Common myeloid progenitor, CD34-positive (primary cell): ENCODE measurements at regions not wholly inside any gene's neighbourhood (a gene's known extent, or its start where the extent isn't known, plus 50 kb on each side); places are given as distances from the start of the nearest gene placed in this dataset.
A peak's percentile ranks its signal among the peaks of the same experiment; 100 is the strongest.

Experiments used
- CTCF ChIA-PET: fragments of 350-600 bp; sonication (Branson Sonifier 250); formaldehyde crosslinking; loops from one replicate; lab custom pipeline; 2021; ENCODE audit warnings: antibody characterized with exemption; lab: Charles Lee
- POLR2A ChIA-PET: fragments of 350-600 bp; sonication (Branson Sonifier 250); formaldehyde crosslinking; loops from one replicate; lab custom pipeline; 2021; ENCODE audit warnings: antibody characterized with exemption; lab: Charles Lee
- DNase-seq, 3 donors: peaks; one replicate each; pipeline versions ENCODE4 v3.0.0 to v3.0.0-alpha.2; 2013
- H3K27ac ChIP-seq, 2 experiments: 1 replicate in 1 of 2; 2 replicates in 1 of 2; pipeline ENCODE4 v1.7.0; 2013; ENCODE audit warnings: inconsistent platforms in 2 of 2, low read length in 2 of 2, mild to moderate bottlenecking in 2 of 2, low read depth in 1 of 2, moderate library complexity in 1 of 2; ENCODE audit not compliant: severe bottlenecking in 2 of 2, insufficient read depth in 1 of 2, poor library complexity in 1 of 2
- H3K27me3 ChIP-seq, 5 experiments: replicated peaks in 2 of 5; 1 replicate in 3 of 5; 2 replicates in 2 of 5; pipeline versions ENCODE4 v1.6.1 to v1.7.0; 2013; ENCODE audit warnings: low read length in 4 of 5, mild to moderate bottlenecking in 2 of 5, moderate library complexity in 2 of 5, inconsistent platforms in 1 of 5; ENCODE audit not compliant: insufficient read depth in 5 of 5, control insufficient read depth in 4 of 5
- H3K36me3 ChIP-seq, 4 experiments: 1 replicate in 2 of 4; 2 replicates in 2 of 4; pipeline versions ENCODE4 v1.6.1 to v1.7.0; 2013; ENCODE audit warnings: low read length in 3 of 4, control low read depth in 1 of 4, mild to moderate bottlenecking in 1 of 4; ENCODE audit not compliant: control insufficient read depth in 4 of 4, insufficient read depth in 4 of 4
- H3K4me1 ChIP-seq, 4 experiments: 1 replicate in 3 of 4; 2 replicates in 1 of 4; pipeline versions ENCODE4 v1.6.1 to v1.7.1; 2013; ENCODE audit warnings: low read length in 3 of 4, mild to moderate bottlenecking in 3 of 4, control low read depth in 1 of 4, inconsistent platforms in 1 of 4, moderate library complexity in 1 of 4; ENCODE audit not compliant: control insufficient read depth in 4 of 4, insufficient read depth in 4 of 4; ENCODE audit errors: control extremely low read depth in 1 of 4
- H3K4me3 ChIP-seq, 7 experiments: 1 replicate in 4 of 7; 2 replicates in 3 of 7; pipeline versions ENCODE4 v1.5.1 to v1.7.0; 2013; ENCODE audit warnings: mild to moderate bottlenecking in 7 of 7, low read length in 6 of 7, moderate library complexity in 6 of 7, inconsistent platforms in 2 of 7, low read depth in 2 of 7, control low read depth in 1 of 7; ENCODE audit not compliant: insufficient read depth in 4 of 7, control insufficient read depth in 1 of 7; ENCODE audit errors: extremely low read depth in 1 of 7
- H3K9me3 ChIP-seq, 5 experiments: 1 replicate in 4 of 5; 2 replicates in 1 of 5; pipeline versions ENCODE4 v1.6.1 to v1.7.1; 2013; ENCODE audit warnings: low read length in 4 of 5, mild to moderate bottlenecking in 2 of 5, inconsistent platforms in 1 of 5, low read depth in 1 of 5, moderate library complexity in 1 of 5; ENCODE audit not compliant: control insufficient read depth in 4 of 5, insufficient read depth in 2 of 5; ENCODE audit errors: control extremely low read depth in 1 of 5
- WGBS: methylation state at CpG from one replicate; pipeline ENCODE4 v1.1.5; 2013; ENCODE audit not compliant: insufficient coverage; 5-methylcytosine and 5-hydroxymethylcytosine counted together

- Histone ChIP-seq H3K36me3 (no peaks in the 10 kb centered on the region), H3K27ac (no peak overlapping the region), H3K4me1 (no peaks in the 10 kb centered on the region), H3K4me3 (no peak overlapping the region), H3K9me3 (no peaks in the 10 kb centered on the region), H3K27me3 (no peaks in the 10 kb centered on the region)
- WGBS = 91% methylated on average over 1 of the region's 3 CpGs
- POLR2A ChIA-PET = no interaction called here
- DNase-seq = no peak
- CTCF ChIA-PET = no interaction called here
Observed at GRCh38 chr20:24236963-24237362, 232.5 kb upstream of the SYNDIG1 start.

DNA sequence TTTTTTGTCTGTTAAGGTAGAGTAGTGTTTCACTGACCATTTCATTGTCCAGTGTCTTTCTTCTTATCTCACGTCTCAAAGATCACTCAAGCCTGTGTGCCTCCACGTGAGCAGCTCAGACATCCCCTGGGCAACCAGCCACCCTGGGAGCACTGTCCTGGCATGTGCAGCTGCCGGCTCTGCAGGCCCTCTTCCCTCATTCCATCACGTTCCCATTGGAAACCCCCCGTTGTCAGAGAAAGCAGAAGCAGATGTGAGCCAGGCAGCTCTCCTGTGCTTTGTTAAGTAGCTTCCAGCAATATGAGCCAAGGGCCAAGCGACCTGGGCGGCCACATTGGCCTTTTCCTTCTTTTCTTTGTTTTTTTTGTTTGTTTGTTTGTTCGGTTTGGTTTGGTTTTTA, 233.2 kb upstream of the SYNDIG1 start:
- 100% methylated on average over 3 of the region's 8 CpGs for WGBS

GRCh38 chr20:24235296-24236175, 233.9 kb upstream of the SYNDIG1 start:
- no peak overlapping the region for H3K27ac ChIP-seq
- H3K4me3 ChIP-seq = no peak overlapping the region
- no peaks in the 10 kb centered on the region for H3K27me3 ChIP-seq
- no peaks in the 10 kb centered on the region for H3K4me1 ChIP-seq
- H3K9me3 ChIP-seq = no peaks in the 10 kb centered on the region
- ChIA-PET POLR2A (no interaction called here), CTCF (no interaction called here)
- 96% methylated on average over 3 of the region's 14 CpGs for WGBS
- no peak for DNase-seq
- H3K36me3 ChIP-seq = no peaks in the 10 kb centered on the region

More for the DNA sequence above, 233.2 kb upstream of the SYNDIG1 start:
- no peak for DNase-seq
- H3K4me1 ChIP-seq = no peaks in the 10 kb centered on the region
- H3K36me3 ChIP-seq = no peaks in the 10 kb centered on the region
- H3K27ac ChIP-seq = no peak overlapping the region
- H3K27me3 ChIP-seq = no peaks in the 10 kb centered on the region
- CTCF ChIA-PET = no interaction called here
- POLR2A ChIA-PET = no interaction called here
- H3K4me3 ChIP-seq = no peak overlapping the region
- no peaks in the 10 kb centered on the region for H3K9me3 ChIP-seq

GRCh38 chr20:24227600-24227999, 239.0 kb upstream of the GGTLC1 start:
- no peak overlapping the region for H3K4me3 ChIP-seq
- no peaks in the 10 kb centered on the region for H3K27me3 ChIP-seq
- H3K4me1 ChIP-seq = no peaks in the 10 kb centered on the region
- CTCF ChIA-PET = no interaction called here
- H3K9me3 ChIP-seq = no peaks in the 10 kb centered on the region
- WGBS = 100% methylated on average over 2 of the region's 3 CpGs
- H3K36me3 ChIP-seq = no peaks in the 10 kb centered on the region
- POLR2A ChIA-PET = no interaction called here
- H3K27ac ChIP-seq = no peak overlapping the region
- no peak for DNase-seq

- POLR2A ChIA-PET = no interaction called here
- H3K36me3 ChIP-seq = no peaks in the 10 kb centered on the region
- H3K4me1 ChIP-seq = peaks cover 12 to 15% (median 14%) of the 10 kb centered on the region in 4 experiments
- peak overlapping the region in 4 of 7 experiments; percentile 7 to 43 (median 25) for H3K4me3 ChIP-seq
- H3K27me3 ChIP-seq = peaks cover 0 to 29% (median 8%) of the 10 kb centered on the region in 5 experiments
- H3K27ac ChIP-seq = no peak overlapping the region
- CTCF ChIA-PET = interaction anchor here (0.8 to 1.2 kb wide), 2 partner anchors 9 to 29 kb away, joined by 3 read pairs; no protein-coding TSS in a partner anchor
- WGBS = 4% methylated on average over 5 of the region's 10 CpGs
- H3K9me3 ChIP-seq = peaks cover 0 to 6% (median 0%) of the 10 kb centered on the region in 5 experiments
- DNase-seq = peak in 2 of 3 donors; percentile 31 to 38
Observed at GRCh38 chr20:24212494-24212893, 223.9 kb upstream of the GGTLC1 start.

DNA sequence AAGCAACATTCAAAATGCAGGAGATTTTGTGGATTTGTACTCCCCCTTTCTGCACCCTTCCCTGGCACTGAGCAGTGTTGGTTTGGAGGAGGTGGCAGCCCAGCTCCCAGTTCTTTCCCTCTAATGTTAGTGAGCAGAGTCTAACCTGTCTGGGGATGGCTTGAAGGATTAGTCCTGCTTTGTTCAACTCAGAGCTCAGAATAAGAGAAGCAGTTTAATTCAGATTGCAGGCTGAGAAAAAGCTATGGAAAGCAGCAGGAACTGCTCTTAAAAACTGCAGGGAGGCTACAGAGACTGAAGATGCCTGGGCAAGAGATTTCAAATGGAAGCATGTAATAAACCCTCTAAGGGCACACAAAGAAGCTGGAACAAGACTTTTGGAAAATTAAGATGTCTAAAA, 223.4 kb upstream of the GGTLC1 start:
- peaks cover 12 to 15% (median 14%) of the 10 kb centered on the region in 4 experiments for H3K4me1 ChIP-seq
- peaks cover 0 to 2% (median 0%) of the 10 kb centered on the region in 5 experiments for H3K9me3 ChIP-seq
- no peak overlapping the region for H3K4me3 ChIP-seq
- H3K27me3 ChIP-seq = peaks cover 0 to 29% (median 8%) of the 10 kb centered on the region in 5 experiments
- H3K36me3 ChIP-seq = no peaks in the 10 kb centered on the region
- ChIA-PET POLR2A (no interaction called here), CTCF (interaction anchor here (0.8 to 1.2 kb wide), 2 partner anchors 8 to 30 kb away, joined by 3 read pairs; no protein-coding TSS in a partner anchor)
- H3K27ac ChIP-seq = no peak overlapping the region
- DNase-seq = no peak

DNA sequence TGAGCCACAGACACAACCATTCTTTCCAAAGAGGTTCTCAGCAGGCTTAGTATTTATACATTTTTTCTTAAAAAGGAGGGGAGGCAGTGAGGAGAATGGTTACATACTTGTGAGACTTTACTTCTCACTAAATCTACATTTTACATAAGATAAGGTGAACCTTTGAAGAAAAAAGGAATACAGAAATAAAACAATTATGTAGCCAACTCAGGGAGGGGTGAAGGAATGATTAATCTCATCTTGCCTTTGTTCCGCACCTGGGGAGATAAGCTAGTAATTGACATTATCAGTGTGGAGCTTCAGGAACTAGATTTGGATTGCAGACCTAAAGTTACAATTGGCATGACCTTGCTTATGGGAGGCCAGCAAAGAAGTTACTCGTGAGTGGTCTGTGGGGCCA, 221.8 kb upstream of the GGTLC1 start:
- Histone ChIP-seq H3K36me3 (no peaks in the 10 kb centered on the region), H3K27me3 (peaks cover 0 to 29% (median 8%) of the 10 kb centered on the region in 5 experiments), H3K9me3 (no peaks in the 10 kb centered on the region), H3K4me1 (peaks cover 12 to 15% (median 14%) of the 10 kb centered on the region in 4 experiments), H3K27ac (no peak overlapping the region), H3K4me3 (no peak overlapping the region)
- ChIA-PET POLR2A (no interaction called here), CTCF (no interaction called here)
- DNase-seq = no peak
- 100% methylated on average over 1 of the region's 2 CpGs for WGBS
